Tibial artery (tissue), 4 donors: ENCODE measurements at regions not wholly inside any gene's neighbourhood (a gene's known extent, or its start where the extent isn't known, plus 50 kb on each side); places are given as distances from the start of the nearest gene placed in this dataset.

Experiments
- DNase-seq, 2 donors: peaks; one replicate each; pipeline ENCODE4 v3.0.0-alpha.2; 2019
- H3K27ac ChIP-seq, 2 donors: fragments of 200-600 bp; sonication (generic) in 1 of 2; 1 replicate in 1 of 2; 2 replicates in 1 of 2; pipeline ENCODE4 v1.5.1; 2018 to 2019; ENCODE audit warnings: mild to moderate bottlenecking in 1 of 2
- H3K27me3 ChIP-seq, 2 donors: fragments of 200-600 bp; sonication (generic) in 1 of 2; one replicate each; pipeline versions ENCODE4 v1.5.1 to v1.6.0; 2016 to 2019
- H3K36me3 ChIP-seq, 3 donors: fragments of 200-600 bp; sonication (generic) in 2 of 3; one replicate each; pipeline ENCODE4 v1.5.1; 2016 to 2019; ENCODE audit warnings: mild to moderate bottlenecking in 2 of 3
- H3K4me1 ChIP-seq, 4 donors: fragments of 200-600 bp; sonication (generic) in 2 of 4; 1 replicate in 3 of 4; 2 replicates in 1 of 4; pipeline ENCODE4 v1.5.1; 2016 to 2019
- H3K4me3 ChIP-seq, 2 donors: fragments of 200-600 bp; sonication (generic) in 1 of 2; 1 replicate in 1 of 2; 2 replicates in 1 of 2; pipeline ENCODE4 v1.5.1; 2018 to 2019; ENCODE audit warnings: mild to moderate bottlenecking in 2 of 2
- H3K9me3 ChIP-seq, 3 donors: fragments of 200-600 bp; sonication (generic) in 1 of 3; one replicate each; pipeline ENCODE4 v1.5.1; 2016 to 2019
- intact Hi-C: fragments of 100-400 bp; cut with DNase I; formaldehyde crosslinking; loops from one replicate; pipeline ENCODE4 v1.15.0; 2023; ENCODE audit warnings: low total_unique reads
- TF ChIP-seq, protein P1 (sequence below), 2 experiments: fragments of 200-600 bp in 1 of 2; fragments of 450-650 bp in 1 of 2; IDR thresholded peaks; one replicate each; pipeline ENCODE4 v1.5.1; 2017 to 2019; ENCODE audit warnings: antibody characterized with exemption in 2 of 2, mild to moderate bottlenecking in 1 of 2, moderate library complexity in 1 of 2

DNA sequence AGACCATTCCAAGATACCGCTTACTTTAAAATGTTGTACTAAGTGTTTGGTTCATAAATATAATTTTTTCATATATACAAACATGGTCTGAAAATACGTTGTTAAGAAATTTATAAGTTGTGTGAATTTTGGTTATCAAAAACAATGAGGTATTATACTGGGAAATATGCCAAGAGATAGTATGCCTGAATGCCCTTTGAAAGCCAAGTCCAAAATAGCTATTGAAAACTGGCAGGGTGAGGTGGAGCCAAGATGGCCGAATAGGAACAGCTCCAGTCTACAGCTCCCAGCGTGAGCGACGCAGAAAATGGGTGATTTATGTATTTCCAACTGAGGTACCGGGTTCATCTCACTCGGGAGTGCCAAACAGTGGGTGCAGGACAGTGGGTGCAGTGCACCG lies 533.5 kb downstream of the ZNF608 start:
- Histone ChIP-seq H3K9me3 (no peaks in the 10 kb centered on the region), H3K27ac (no peak overlapping the region), H3K27me3 (no peaks in the 10 kb centered on the region), H3K4me1 (no peaks in the 10 kb centered on the region), H3K36me3 (no peaks in the 10 kb centered on the region), H3K4me3 (no peak overlapping the region)
- DNase-seq = no peak
- TF ChIP-seq, protein P1, sequence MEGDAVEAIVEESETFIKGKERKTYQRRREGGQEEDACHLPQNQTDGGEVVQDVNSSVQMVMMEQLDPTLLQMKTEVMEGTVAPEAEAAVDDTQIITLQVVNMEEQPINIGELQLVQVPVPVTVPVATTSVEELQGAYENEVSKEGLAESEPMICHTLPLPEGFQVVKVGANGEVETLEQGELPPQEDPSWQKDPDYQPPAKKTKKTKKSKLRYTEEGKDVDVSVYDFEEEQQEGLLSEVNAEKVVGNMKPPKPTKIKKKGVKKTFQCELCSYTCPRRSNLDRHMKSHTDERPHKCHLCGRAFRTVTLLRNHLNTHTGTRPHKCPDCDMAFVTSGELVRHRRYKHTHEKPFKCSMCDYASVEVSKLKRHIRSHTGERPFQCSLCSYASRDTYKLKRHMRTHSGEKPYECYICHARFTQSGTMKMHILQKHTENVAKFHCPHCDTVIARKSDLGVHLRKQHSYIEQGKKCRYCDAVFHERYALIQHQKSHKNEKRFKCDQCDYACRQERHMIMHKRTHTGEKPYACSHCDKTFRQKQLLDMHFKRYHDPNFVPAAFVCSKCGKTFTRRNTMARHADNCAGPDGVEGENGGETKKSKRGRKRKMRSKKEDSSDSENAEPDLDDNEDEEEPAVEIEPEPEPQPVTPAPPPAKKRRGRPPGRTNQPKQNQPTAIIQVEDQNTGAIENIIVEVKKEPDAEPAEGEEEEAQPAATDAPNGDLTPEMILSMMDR (IDR thresholded peaks at IDR 0.05) = no peak
- intact Hi-C loops = no loop called here

DNA sequence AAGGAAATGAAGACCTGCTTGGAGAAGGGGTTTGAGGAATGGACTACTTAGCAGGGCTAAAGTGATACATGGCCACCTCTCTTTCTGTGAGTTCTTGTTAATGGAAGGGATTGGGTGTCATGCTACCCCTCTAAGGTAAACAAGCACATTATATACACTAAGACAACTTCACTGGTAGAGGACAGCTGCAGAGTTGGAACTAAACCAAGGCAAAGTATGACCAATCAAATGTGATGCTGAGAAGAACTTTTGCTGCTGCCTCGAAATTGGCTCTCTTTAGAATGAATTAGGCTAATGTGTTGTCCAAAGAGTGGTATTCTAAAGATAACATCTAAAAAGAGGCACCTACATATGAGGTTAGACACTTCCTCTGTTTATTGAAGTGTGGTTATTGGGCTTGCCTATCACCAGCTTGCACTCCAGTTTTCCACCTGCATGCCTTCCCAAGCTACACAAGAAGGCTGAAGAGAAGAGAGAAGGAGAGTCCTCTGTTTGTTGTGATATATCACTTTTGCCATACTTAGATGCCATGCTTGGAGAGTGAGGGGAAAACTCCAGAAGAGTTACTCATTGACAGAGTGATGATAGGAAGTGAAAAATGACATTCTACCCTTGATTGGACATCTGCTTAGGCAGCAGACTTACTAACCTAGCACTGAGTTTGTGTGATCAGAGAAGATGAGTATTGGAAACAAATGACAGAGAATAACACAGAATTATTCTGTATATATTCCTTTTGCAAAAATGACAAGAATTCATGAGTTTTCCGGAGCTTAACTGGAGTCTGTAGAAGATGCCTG lies 536.1 kb downstream of the ZNF608 start:
- H3K36me3 ChIP-seq = no peaks in the 10 kb centered on the region
- intact Hi-C loops = no loop called here
- no peak overlapping the region for H3K4me3 ChIP-seq
- no peaks in the 10 kb centered on the region for H3K27me3 ChIP-seq
- no peaks in the 10 kb centered on the region for H3K9me3 ChIP-seq
- DNase-seq = no peak
- H3K27ac ChIP-seq = no peak overlapping the region
- TF ChIP-seq, protein P1 (IDR thresholded peaks at IDR 0.05) = no peak
- no peaks in the 10 kb centered on the region for H3K4me1 ChIP-seq

DNA sequence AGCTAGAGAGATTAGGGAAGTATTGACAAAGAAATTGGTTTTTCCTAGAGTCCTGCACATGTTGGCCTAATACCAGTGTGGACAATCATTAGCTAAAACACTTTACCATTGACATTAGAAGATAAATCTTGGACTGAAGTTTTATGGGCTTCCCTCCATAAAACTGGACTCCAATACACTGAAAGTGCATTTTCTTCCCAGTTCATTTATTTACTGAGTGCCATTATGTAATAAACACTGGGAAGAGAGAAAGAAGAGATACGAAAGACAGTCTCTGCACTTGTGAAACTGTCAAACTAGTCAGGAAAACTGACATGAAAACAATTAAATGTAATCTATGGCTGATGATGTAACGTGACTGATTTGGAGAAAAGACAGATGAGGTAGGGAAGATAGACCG lies 539.3 kb downstream of the ZNF608 start:
- no peak for DNase-seq
- H3K36me3 ChIP-seq = no peaks in the 10 kb centered on the region
- TF ChIP-seq, protein P1 (IDR thresholded peaks at IDR 0.05) = no peak
- H3K27me3 ChIP-seq = no peaks in the 10 kb centered on the region
- H3K4me3 ChIP-seq = no peak overlapping the region
- H3K4me1 ChIP-seq = no peaks in the 10 kb centered on the region
- H3K9me3 ChIP-seq = no peaks in the 10 kb centered on the region
- H3K27ac ChIP-seq = no peak overlapping the region
- intact Hi-C loops = no loop called here

DNA sequence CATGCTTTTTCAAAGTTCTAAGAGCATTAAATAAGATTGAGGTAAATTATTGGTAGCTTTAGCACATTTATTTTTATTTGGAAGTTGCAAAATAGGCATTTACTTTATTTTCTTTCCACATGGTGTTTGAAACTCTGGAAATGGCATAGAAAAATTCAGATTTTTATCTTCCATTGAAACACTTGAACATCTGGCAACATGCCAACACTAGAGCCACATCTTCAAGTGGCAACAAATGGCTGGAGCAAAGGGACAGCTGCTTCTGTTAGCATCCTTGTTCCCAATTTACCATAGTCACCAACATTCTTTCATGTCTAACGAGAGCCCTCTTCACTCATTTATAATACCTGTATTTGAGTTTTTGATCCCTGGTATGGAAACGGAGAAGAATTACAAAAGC lies 539.9 kb downstream of the ZNF608 start:
- intact Hi-C loops = no loop called here
- TF ChIP-seq, protein P1 (IDR thresholded peaks at IDR 0.05) = no peak
- Histone ChIP-seq H3K4me1 (no peaks in the 10 kb centered on the region), H3K27ac (no peak overlapping the region), H3K27me3 (no peaks in the 10 kb centered on the region), H3K9me3 (no peaks in the 10 kb centered on the region), H3K36me3 (no peaks in the 10 kb centered on the region), H3K4me3 (no peak overlapping the region)
- no peak for DNase-seq

DNA sequence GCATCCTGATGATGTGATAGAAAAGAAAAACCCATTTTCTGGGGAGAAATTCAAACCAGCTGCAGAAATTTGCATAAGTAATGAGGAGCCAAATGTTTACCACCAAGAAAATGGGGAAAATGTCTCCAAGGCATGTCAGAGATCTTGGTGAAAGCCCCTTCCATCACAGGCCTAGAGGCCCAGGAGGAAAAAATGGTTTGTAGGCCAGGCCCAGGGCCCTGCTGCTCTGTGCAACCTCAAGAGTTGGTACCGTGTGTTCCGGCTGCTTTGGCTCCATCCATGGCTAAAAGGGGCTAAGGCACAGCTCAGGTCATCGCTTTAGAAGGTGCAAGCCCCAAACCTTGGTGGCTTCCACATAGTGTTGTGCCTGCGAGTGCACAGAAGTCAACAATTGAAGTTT lies 543.1 kb downstream of the ZNF608 start:
- Histone ChIP-seq H3K9me3 (no peaks in the 10 kb centered on the region), H3K27me3 (no peaks in the 10 kb centered on the region), H3K27ac (no peak overlapping the region), H3K4me3 (no peak overlapping the region), H3K4me1 (no peaks in the 10 kb centered on the region), H3K36me3 (no peaks in the 10 kb centered on the region)
- intact Hi-C loops = no loop called here
- TF ChIP-seq, protein P1 (IDR thresholded peaks at IDR 0.05) = no peak
- DNase-seq = no peak
